SW480 (cell line): ENCODE measurements at regions not wholly inside any gene's neighbourhood (a gene's known extent, or its start where the extent isn't known, plus 50 kb on each side); places are given as distances from the start of the nearest gene placed in this dataset.

Experiments
- DNase-seq: peaks from one replicate; pipeline ENCODE4 v3.0.0-alpha.2; 2016; ENCODE audit warnings: low spot score

DNA sequence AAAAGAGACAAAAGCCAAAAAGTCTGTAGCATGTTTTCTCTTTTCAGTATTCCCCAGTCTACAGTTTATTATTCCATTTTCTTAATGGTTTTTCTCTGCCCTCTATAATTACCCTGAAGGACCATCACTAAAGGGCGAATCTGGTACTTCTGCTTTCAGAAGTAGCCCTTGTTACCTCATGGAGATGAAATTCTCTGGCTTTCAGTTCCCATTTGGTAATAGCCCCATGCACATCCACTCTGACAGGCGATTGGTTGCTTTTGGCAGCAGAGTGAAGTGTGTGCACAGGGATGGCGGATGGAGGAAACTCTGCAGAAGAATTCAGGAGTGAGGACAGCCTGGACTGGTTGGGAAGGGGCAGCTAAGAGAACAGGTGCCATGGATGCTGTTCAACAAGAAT, 66.3 kb upstream of the NABP1 start:
- no peak for DNase-seq

DNA sequence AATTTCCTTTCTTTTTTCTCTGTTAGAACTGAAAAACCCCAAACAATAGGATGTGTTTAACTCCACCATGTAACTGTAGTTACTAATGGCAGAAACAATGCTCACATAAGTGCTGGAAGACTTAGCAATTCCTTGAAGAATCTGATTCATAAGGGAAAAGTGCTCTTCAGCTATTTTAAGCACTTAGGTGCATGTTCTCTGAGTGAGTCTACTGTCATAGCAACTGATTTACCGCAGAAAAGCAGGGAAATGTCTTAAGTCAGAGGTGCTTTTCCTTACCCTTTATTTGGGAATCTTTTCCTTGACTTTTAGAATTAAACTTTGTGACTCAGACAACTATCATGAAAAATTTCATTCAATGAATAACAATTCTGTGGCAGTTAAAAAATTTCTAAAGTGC, 65.4 kb upstream of the NABP1 start:
- no peak for DNase-seq

DNA sequence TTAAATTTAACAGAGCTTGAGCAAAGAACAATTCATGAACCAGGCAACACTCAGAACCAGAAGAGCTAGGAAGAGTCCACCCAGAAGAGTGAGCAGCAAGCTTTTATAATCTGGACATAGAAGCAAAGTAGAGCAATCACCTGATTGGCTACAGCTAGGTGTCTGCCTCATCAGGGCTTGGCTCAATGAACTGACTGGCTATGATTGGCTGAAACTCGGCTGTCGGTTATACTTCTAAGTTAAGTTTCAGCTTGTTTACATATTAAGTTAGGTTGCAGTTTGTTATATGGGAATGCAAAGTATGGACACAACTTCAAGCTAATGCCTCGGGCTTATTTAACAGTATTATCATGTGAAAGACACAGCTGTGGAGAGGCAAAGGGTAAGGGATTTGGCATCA, 63.2 kb upstream of the NABP1 start:
- DNase-seq: no peak

DNA sequence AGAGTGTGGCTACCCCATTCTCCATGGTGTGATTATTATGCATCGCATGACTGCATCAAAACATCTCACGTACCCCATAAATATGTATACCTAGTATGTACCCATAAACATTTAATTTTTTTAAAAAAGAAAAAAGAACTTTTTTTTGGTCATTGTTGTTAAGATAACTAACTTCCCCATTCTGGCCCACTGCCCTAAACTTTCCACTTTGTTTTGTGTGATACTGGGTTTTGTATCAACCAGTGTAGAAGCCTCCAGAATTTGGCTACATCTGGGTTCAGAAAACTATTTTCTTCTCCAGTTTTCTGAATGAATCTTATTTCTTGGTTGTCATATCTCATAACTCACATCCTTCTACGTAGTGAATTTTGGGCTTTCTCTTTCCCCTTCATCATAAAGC, 62.3 kb upstream of the NABP1 start:
- DNase-seq: no peak

DNA sequence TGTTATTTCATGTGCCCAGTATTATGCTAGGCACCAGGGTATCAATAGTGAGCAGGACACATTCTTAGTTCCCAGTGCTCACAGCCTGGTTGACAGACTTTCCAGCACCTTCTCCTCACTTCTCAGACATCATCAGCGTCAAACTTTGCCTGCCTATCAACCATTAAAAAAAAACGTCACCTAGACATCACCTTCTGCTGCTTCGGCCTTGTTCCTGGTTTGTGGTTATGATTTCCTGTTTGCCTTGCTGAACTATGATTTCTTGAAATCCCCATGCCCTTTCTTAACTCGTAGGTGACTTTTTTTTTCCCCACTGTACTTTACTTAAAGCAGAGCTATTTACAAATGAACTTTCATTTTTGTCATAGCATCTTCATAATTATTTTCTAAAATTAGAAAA, 60.4 kb upstream of the NABP1 start:
- DNase-seq: no peak

DNA sequence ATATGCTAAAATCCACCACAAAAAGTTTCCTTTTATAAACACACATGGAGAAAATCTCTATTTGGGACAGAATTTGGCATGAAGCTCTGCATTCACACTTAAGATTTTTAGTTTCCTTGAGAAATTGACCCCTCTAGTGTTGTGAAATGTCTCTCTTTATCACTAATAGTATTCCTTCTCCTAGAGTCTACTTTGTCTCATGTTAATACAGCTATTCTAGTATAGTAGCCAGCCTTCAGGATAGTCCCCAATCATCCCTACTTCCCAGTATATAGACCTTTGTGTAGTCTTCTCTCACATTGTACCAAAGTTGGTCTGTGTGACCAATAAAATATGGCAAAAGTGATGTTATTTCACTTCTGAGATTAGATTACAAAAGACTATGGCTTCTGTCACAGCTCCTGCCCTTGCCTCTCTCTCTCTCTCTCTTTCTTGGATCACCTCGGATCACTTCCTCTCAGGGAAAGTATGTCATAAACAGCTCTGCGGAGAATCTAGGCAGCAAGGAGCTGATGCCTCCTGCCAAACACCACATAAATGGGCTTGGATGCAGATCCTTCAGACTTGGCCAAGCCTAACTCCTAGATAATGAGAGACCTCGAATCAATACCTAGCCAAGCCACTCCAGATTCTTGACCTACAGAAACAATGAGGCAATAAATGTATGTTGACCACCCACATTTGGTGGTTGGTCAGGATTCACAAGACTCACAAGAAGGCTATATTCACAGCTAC, 59.7 kb upstream of the NABP1 start:
- DNase-seq: no peak

DNA sequence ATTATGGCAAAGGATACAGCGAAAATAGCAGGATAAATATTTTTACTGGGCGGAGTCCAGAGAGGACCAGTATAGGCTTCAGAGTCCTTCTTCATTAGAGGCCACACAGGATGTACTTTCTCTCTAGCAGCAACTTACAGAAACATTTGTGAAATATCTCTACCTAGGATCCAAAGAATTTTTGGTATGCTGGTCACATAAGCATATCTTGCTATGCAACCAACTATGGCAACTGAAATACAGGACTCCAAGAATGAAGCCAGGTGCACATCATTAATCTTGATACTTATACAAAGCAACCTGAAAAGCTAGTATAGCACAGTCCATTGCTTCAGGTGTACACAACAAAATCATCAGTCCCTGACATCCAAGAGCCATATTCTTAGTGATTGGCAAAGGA, 59.1 kb upstream of the NABP1 start:
- no peak for DNase-seq

DNA sequence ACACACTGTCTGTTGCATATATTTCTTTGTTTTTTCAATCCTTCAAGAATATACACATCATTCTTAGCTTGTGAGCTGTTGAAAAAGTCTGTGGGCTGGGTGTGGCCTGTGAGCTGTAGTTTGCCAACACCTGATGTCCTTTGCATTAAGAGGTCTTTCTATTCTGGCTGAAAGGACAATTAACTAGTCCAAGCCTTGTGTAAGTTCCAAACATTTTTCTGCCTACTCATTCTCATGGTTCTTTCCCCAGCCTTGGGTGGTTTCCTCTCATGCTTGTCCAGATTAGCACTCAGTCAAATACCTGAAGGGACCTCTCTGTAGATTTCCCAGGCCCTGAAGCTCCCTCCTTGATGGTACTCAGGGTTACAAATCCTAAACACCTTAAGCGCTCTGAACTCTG, 57.8 kb upstream of the NABP1 start:
- no peak for DNase-seq

DNA sequence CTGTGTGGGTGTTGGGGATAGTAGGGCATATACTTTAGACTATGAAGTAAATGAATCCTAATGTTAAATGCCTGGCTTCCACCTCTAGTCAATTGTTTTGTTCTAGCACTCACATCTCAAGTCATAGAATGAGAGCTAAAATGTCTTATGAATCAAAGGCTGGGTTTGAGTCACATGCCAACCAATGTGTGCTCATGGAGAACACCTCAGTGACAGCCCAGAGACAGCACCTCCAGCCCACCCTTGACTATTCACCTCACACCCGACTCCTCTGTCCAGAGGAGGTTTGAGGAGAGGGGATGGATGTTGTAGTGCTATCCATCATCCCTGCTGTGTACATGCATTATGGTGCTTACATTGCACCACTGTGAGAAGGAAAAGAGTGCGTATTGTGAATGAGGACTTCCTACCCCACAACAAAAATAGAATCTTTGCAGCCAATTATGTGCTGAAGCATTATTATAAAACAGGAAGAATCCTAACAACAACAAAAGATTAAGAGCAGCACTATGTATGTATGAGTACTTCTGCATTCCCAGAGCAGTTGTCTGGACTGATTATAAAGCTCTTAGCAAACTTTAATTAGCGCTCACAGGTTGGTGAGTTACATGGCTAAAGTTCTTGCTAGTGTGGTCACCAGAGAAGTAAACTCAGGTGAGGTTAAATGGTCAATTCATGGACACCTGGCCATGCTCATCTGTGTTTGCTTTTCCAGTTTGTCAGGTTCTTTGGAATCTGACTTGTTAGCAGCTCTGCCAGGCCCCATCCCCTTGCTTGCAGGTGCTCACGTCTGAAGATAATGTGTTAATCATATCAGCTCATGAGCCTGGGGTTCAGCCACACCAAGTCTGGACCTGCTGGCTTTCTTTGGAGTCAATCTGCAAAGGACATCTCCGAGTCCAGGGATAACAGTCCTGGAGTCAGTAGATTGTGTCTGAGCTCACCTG, 55.3 kb upstream of the NABP1 start:
- DNase-seq: no peak

DNA sequence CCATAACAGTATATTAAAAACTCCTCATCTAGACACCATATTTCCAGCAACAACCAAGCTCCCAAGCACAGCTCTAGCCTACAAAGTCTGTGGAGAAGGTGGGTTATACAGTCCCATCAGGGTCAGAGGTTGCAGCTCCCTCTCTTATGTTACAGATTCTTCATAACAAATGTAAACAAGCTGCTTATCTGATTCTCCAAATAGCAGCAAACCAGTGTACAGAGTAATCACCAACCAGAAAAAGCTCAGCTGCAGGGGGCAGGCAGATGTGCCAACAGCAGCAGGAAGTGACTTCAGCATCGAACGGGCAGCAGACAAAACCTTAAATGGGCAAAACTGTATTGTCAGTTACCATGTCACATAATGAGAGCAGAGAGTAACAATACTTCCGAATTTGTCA, 52.9 kb upstream of the NABP1 start:
- DNase-seq: no peak

DNA sequence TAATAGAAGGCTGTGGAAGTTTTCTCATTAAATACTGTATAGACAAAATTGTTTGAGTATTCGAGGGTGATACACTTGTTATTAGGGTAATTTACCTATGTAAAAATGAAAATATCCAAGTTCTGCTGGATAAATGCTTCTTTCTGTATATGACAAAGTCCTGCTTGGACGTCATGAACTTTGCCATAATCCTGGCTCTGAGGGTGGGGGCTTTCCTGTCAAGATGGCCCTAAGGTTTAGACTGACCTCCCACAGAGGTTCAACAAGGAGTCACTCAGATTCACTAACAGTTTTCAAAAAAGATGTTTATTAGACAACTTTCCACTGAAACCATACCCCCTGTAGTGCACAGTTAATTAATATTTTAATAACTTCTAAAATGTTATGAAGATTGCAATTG, 52.5 kb upstream of the NABP1 start:
- DNase-seq: no peak

DNA sequence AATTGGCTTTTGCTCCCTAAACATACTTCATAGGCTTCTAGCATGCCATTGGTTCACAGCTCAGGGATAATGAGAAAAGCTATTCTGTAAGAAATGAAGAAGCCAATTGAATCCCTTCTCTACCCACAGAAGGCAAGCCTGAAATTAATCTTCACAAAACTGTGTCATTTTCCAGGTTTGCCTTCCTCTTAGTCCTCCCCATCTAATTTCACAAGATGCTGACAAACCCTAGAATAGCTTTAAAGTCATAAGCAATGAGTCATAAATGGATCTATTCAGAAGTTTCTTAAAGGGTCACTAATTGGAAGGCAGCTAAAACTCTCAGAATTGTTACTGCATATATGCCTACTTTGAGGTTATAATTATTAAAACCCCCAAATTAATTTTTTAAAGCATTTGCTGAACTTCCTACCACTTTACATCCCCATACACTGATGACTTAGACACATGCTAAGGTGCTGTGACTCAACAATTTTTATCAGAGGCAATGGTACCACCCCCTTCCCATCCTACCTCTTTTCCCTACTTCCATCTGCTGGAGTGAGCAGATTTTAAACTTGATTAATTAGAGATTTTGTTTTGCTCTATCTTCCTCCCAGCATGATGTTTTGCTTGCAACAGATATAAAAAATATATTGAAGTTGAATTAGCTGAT, 51.3 kb upstream of the NABP1 start:
- DNase-seq: no peak

DNA sequence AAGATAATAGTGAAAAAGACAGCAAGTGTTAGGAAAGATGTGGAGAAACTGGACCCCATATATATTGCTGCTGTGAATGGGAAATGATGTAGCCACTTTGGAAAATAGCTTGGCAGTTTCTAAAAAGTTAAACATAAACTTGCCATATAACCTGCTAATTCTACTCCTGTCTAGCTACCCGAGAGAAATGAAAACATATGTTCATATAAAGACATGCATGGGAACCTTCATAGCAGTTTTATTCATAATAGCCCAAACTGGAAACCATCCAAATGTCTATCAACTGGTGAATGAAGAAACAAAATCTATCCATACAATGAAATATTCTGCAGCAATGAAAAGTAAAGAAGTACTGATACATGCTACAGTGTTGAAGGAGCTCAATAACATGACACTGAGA, 50.4 kb upstream of the NABP1 start:
- no peak for DNase-seq
